Nephron progenitor cell (in vitro differentiated cells): ENCODE measurements at regions not wholly inside any gene's neighbourhood (a gene's known extent, or its start where the extent isn't known, plus 50 kb on each side); places are given as distances from the start of the nearest gene placed in this dataset.

Experiments used
- DNase-seq: peaks from one replicate; pipeline ENCODE4 v3.0.0; 2021
- H3K27ac Mint-ChIP-seq: 2 replicates; pipeline ENCODE4 v1.8.0; 2021; ENCODE audit warnings: mild to moderate bottlenecking, moderate library complexity, mixed read lengths
- H3K27me3 Mint-ChIP-seq: 2 replicates; pipeline ENCODE4 v1.8.0; 2021; ENCODE audit warnings: mild to moderate bottlenecking, low read depth, mixed read lengths; ENCODE audit not compliant: poor library complexity
- H3K36me3 Mint-ChIP-seq: 2 replicates; pipeline ENCODE4 v1.8.0; 2021; ENCODE audit warnings: low read depth, mixed read lengths
- H3K4me1 Mint-ChIP-seq: 2 replicates; pipeline ENCODE4 v1.8.0; 2021; ENCODE audit warnings: mixed read lengths
- H3K4me3 Mint-ChIP-seq: 2 replicates; pipeline ENCODE4 v1.8.0; 2021; ENCODE audit warnings: mild to moderate bottlenecking, moderate library complexity, mixed read lengths
- H3K9me3 Mint-ChIP-seq: 2 replicates; pipeline ENCODE4 v1.8.0; 2021; ENCODE audit warnings: mild to moderate bottlenecking, moderate library complexity, mixed read lengths
- TF ChIP-seq, protein P1 (sequence below): fragments of 200-600 bp; sonication (generic); IDR thresholded peaks from 2 replicates; pipeline ENCODE4 v1.5.0; 2021; ENCODE audit warnings: antibody characterized with exemption

DNA sequence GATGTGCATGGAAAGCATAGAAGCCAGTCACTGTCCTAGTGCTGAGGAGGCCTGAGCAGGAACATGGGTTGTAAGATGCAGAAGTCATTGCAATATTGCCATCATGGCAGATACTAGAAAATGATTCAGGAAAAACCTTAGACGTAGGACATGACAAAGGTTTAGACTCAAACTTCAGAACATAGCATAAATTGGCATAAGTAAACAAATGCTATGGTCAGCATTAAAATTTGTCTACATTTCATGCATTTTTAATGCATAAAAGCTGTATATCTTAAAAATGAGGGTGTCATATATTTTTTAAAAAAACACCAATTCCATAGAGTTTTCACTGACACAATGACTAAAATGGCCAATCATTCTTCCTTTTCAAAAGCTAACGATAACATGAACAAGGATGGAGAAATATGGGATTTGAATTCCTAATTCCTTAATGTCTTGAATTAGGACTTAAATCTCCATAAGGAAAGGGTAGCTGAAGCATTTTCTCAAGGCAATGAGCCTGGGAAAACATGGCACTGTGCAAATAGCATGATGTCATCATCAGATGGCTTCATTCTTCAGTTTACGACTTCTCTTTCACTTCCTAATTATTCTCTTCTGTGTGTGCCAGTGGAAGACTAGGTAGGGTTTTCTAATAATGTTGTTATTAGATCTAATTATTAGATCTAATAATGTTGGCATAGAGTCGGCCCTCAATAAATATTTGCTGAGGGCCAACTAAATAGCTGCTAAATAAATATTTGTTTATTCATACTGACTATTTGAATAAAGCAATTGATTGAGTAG lies 125.1 kb upstream of the FRG1 start:
- Mint-ChIP-seq H3K27ac (no peak overlapping the region), H3K9me3 (peaks cover 77% of the 10 kb centered on the region), H3K4me1 (no peaks in the 10 kb centered on the region), H3K27me3 (no peaks in the 10 kb centered on the region), H3K4me3 (no peak overlapping the region), H3K36me3 (peaks cover 6% of the 10 kb centered on the region)
- DNase-seq: no peak
- TF ChIP-seq, protein P1, sequence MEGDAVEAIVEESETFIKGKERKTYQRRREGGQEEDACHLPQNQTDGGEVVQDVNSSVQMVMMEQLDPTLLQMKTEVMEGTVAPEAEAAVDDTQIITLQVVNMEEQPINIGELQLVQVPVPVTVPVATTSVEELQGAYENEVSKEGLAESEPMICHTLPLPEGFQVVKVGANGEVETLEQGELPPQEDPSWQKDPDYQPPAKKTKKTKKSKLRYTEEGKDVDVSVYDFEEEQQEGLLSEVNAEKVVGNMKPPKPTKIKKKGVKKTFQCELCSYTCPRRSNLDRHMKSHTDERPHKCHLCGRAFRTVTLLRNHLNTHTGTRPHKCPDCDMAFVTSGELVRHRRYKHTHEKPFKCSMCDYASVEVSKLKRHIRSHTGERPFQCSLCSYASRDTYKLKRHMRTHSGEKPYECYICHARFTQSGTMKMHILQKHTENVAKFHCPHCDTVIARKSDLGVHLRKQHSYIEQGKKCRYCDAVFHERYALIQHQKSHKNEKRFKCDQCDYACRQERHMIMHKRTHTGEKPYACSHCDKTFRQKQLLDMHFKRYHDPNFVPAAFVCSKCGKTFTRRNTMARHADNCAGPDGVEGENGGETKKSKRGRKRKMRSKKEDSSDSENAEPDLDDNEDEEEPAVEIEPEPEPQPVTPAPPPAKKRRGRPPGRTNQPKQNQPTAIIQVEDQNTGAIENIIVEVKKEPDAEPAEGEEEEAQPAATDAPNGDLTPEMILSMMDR: no peak

DNA sequence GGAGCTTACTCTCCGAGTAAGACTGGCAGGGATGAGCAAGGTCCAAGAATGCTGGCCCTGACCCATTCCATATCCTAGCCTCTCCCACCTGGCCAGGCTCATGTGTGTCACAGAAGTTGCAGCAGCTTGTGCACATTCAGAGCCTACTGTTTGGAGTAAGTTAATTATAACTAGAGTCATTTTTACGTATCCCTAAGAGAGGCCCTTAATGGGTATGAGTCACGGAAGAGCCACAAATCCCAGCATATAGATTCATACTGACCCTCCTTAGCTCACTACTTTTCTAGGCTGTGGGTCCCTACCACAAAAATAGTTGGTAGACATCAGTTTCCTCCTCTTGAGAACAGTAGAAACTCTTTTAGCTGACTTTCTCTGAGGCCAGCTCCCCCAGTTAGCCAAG lies 118.3 kb upstream of the FRG1 start:
- Mint-ChIP-seq H3K27ac (no peak overlapping the region), H3K9me3 (peaks cover 73% of the 10 kb centered on the region), H3K4me1 (no peaks in the 10 kb centered on the region), H3K27me3 (no peaks in the 10 kb centered on the region), H3K4me3 (no peak overlapping the region), H3K36me3 (no peaks in the 10 kb centered on the region)
- no peak for DNase-seq
- TF ChIP-seq, protein P1: no peak

DNA sequence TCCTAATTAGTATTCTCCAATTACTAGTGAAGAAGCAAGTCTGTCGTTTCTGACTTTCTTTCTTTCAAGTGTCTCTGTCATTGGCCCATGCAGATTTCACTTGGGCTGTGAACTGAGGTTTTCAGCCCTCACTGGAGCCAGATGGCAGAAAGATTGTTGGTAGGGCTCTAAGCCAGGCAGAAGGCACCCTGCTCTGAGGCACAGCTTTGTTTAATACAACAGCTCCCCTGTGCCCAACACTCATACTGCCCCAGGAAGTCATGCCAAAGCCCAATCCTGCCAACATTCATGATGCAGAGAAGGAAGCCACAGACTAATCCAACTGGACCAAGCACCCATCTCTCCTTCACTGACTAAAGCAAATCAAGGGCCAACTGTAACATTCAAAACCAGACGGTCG lies 117.1 kb upstream of the FRG1 start:
- Mint-ChIP-seq H3K4me1 (no peaks in the 10 kb centered on the region), H3K9me3 (peaks cover 80% of the 10 kb centered on the region), H3K27me3 (no peaks in the 10 kb centered on the region), H3K4me3 (no peak overlapping the region), H3K36me3 (no peaks in the 10 kb centered on the region), H3K27ac (no peak overlapping the region)
- DNase-seq: no peak
- TF ChIP-seq, protein P1: no peak

DNA sequence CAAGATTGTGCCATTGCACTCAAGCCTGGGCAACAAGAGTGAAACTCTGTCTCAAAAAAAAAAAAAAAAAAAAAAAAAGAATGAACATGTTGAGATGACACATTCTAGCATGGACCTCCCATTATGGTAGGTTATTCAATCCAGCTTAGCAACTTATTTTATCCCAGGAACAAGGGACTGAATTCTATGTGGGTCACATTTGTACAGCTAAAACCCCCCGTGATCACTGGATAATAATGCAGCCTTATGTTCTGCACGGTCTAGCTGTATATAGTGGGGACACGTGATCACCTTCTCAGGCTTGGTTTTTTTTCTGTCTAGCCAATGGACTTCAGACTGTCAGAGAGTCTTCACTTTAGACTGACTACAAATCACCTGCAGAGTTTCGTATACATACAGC lies 115.2 kb upstream of the FRG1 start:
- TF ChIP-seq, protein P1: no peak
- Mint-ChIP-seq H3K27me3 (no peaks in the 10 kb centered on the region), H3K4me3 (no peak overlapping the region), H3K4me1 (no peaks in the 10 kb centered on the region), H3K9me3 (peaks cover 86% of the 10 kb centered on the region), H3K27ac (no peak overlapping the region), H3K36me3 (no peaks in the 10 kb centered on the region)
- DNase-seq: no peak

DNA sequence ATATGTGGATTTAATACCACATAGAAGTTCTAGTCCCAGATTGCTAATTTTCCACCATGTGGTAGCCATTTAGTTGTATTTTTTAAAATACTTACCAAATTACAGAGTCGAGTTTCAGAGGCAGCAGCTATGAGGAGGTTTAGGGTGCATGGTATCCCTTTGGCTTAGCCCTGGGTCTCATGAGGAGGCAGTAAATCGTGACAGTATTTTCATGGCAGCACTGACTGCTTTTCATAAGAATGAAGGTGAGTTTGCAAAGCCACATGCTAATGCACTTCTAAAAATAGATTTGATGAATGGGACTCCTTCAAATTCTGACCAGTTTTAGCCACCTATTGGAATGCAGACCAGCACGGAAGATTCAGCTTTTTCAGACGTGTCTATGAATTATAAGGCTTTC lies 114.0 kb upstream of the FRG1 start:
- TF ChIP-seq, protein P1: no peak
- H3K4me3 Mint-ChIP-seq: no peak overlapping the region
- no peaks in the 10 kb centered on the region for H3K36me3 Mint-ChIP-seq
- no peak for DNase-seq
- H3K9me3 Mint-ChIP-seq: peaks cover 86% of the 10 kb centered on the region
- no peaks in the 10 kb centered on the region for H3K4me1 Mint-ChIP-seq
- no peaks in the 10 kb centered on the region for H3K27me3 Mint-ChIP-seq
- no peak overlapping the region for H3K27ac Mint-ChIP-seq

DNA sequence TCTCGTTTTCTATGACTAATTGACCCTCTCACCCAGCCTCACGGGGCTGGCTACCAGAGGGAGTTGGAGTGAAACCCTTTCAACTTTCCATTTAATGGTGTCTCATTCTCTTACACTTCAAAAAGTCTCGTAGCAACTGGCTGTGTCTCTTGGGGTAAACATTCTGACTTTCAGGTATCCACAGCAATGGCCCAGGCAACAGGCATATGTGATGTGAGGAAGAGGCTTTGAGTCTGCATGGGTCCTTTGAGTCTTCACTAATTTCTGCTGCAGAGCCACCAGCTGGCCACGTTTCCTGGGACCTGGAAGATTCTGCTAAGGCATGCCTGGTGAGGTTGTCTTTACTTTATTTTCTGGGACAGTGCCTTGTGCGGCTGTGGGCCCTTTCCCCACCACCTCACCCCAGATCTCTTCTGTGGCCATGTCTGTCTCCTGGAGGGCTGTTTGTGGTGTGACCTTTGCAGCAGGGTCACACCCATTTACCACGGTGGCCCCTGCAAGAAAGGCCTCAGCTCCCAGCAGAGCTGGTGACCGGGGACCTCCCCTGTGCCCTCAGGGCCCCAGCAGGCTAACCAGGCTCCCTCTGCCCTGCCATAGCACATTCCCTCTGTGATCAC lies 112.5 kb upstream of the FRG1 start:
- TF ChIP-seq, protein P1: no peak
- Mint-ChIP-seq H3K36me3 (no peaks in the 10 kb centered on the region), H3K27me3 (no peaks in the 10 kb centered on the region), H3K4me1 (no peaks in the 10 kb centered on the region), H3K27ac (no peak overlapping the region), H3K9me3 (peaks cover 87% of the 10 kb centered on the region), H3K4me3 (no peak overlapping the region)
- DNase-seq: no peak
